ENCODE measurements at regions not wholly inside any gene's neighbourhood (a gene's known extent, or its start where the extent isn't known, plus 50 kb on each side); places are given as distances from the start of the nearest gene placed in this dataset.

DNA sequence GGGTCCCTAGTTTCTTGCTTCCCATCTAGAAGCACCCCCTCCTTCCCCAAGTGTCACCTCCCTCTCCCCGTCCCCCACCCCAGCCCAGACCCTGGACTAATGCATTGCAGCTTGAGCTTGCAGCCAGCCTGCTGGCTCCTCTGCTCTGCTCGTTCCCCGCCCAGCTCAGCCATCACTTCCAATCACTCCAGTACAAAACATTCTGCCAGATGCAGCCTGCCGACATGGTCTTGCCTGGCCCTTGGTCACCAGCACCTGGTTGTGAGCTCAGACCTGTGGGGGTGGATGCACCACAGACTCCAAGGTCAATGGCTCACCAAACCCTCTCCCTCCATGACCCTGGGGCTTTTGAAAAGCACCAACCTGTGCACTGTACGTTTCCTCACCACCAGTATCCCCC is 172.9 kb upstream of the SMIM23 start:
- DNase-seq (ENCODE audit: low read depth in 1 of 2, low spot score in 1 of 2) (no peak), FAIRE-seq (no peak), ATAC-seq (no peak)
- ChIA-PET CTCF (interaction anchor here (0.9 to 1.8 kb wide), 3 partner anchors 17 to 296 kb away, joined by 3 to 6 read pairs (median 5); no protein-coding TSS in a partner anchor), POLR2A (no interaction called here)
- no peak overlapping the region for H3K4me3 ChIP-seq
- peaks cover 4% of the 10 kb centered on the region; the same call in 1 of the 3 replicates for H3K9me3 ChIP-seq
- H3K27ac ChIP-seq = no peak overlapping the region
- 48% methylated on average over 5 of the region's 5 CpGs for WGBS (ENCODE audit: missing lambda C conversion rate)
- TF ChIP-seq, protein P1, sequence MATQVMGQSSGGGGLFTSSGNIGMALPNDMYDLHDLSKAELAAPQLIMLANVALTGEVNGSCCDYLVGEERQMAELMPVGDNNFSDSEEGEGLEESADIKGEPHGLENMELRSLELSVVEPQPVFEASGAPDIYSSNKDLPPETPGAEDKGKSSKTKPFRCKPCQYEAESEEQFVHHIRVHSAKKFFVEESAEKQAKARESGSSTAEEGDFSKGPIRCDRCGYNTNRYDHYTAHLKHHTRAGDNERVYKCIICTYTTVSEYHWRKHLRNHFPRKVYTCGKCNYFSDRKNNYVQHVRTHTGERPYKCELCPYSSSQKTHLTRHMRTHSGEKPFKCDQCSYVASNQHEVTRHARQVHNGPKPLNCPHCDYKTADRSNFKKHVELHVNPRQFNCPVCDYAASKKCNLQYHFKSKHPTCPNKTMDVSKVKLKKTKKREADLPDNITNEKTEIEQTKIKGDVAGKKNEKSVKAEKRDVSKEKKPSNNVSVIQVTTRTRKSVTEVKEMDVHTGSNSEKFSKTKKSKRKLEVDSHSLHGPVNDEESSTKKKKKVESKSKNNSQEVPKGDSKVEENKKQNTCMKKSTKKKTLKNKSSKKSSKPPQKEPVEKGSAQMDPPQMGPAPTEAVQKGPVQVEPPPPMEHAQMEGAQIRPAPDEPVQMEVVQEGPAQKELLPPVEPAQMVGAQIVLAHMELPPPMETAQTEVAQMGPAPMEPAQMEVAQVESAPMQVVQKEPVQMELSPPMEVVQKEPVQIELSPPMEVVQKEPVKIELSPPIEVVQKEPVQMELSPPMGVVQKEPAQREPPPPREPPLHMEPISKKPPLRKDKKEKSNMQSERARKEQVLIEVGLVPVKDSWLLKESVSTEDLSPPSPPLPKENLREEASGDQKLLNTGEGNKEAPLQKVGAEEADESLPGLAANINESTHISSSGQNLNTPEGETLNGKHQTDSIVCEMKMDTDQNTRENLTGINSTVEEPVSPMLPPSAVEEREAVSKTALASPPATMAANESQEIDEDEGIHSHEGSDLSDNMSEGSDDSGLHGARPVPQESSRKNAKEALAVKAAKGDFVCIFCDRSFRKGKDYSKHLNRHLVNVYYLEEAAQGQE (IDR thresholded peaks at IDR 0.05) = no peak
- no peak for TF ChIP-seq USF2 (IDR thresholded peaks at IDR 0.05)
- TF ChIP-seq HMGXB4 (CRISPR knock-in tag; IDR thresholded peaks at IDR 0.05; ENCODE audit: borderline replicate concordance) = no peak
- no peak for TF ChIP-seq ZC3H11A (IDR thresholded peaks at IDR 0.05)
- TF ChIP-seq RNF2 (IDR thresholded peaks at IDR 0.05; ENCODE audit: borderline replicate concordance, low read depth) = no peak
- no peak for TF ChIP-seq MAZ (IDR thresholded peaks at IDR 0.05; ENCODE audit: borderline replicate concordance, low read depth, low read length)
- TF ChIP-seq JUN (IDR thresholded peaks at IDR 0.05) = no peak
- no peaks in the 10 kb centered on the region for H3K4me1 ChIP-seq
- no peak overlapping the region for H3K4me2 ChIP-seq

DNA sequence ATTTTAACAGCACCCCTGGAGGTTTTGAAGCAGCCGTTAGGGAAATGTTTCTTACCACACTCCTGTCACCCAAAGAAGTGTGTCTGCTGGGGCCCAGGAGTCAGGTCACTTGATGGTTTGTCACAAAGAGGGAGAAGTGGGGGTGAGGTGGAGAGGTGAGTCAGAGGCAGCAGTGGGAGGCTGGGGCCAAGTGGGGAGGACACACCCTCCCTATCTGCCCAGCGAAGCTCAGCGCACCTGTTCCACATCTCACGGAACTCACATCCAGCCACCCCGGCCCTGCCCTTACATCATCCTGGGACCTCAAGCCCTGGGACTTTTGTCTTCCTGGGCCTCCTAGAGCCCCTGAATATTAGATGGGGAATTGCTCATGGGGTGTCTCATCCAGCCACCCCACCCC is 171.1 kb upstream of the SMIM23 start:
- DNase-seq (ENCODE audit: low read depth in 1 of 2, low spot score in 1 of 2) = no peak
- POLR2A ChIA-PET = no interaction called here
- no peak for FAIRE-seq
- Histone ChIP-seq H3K4me1 (no peaks in the 10 kb centered on the region), H3K27ac (no peak overlapping the region), H3K9me3 (no peaks in the 10 kb centered on the region), H3K4me2 (no peak overlapping the region), H3K4me3 (no peak overlapping the region)
- no peak for ATAC-seq
- CTCF ChIA-PET = interaction anchor here (1.3 kb wide), 1 partner anchor 8 kb away, joined by 5 read pairs; no protein-coding TSS in a partner anchor
- TF ChIP-seq GATA3 (IDR thresholded peaks at IDR 0.05; ENCODE audit: borderline replicate concordance) = no peak
- TF ChIP-seq USF2 (IDR thresholded peaks at IDR 0.05) = no peak
- TF ChIP-seq CBX2 (IDR thresholded peaks at IDR 0.05; ENCODE audit: borderline replicate concordance, low read depth) = no peak
- no peak for TF ChIP-seq FOSB (CRISPR knock-in tag; IDR thresholded peaks at IDR 0.05)
- TF ChIP-seq NR3C1 (IDR thresholded peaks at IDR 0.05) = no peak
- no peak for TF ChIP-seq POLR2A (IDR thresholded peaks at IDR 0.05; ENCODE audit: low read length)
- no peak for TF ChIP-seq BHLHE40 (IDR thresholded peaks at IDR 0.05; ENCODE audit: low read depth, low read length)
- TF ChIP-seq, protein P2, sequence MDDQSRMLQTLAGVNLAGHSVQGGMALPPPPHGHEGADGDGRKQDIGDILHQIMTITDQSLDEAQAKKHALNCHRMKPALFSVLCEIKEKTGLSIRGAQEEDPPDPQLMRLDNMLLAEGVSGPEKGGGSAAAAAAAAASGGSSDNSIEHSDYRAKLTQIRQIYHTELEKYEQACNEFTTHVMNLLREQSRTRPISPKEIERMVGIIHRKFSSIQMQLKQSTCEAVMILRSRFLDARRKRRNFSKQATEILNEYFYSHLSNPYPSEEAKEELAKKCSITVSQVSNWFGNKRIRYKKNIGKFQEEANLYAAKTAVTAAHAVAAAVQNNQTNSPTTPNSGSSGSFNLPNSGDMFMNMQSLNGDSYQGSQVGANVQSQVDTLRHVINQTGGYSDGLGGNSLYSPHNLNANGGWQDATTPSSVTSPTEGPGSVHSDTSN (IDR thresholded peaks at IDR 0.05) = no peak
- TF ChIP-seq ELK1 (IDR thresholded peaks at IDR 0.05; ENCODE audit: low read depth, low read length) = no peak
- TF ChIP-seq RARB (CRISPR knock-in tag; IDR thresholded peaks at IDR 0.05) = no peak
- TF ChIP-seq ZC3H11A (IDR thresholded peaks at IDR 0.05) = no peak
- TF ChIP-seq HOXB5 (CRISPR knock-in tag; IDR thresholded peaks at IDR 0.05) = no peak
- no peak for TF ChIP-seq CHD4 (IDR thresholded peaks at IDR 0.05; ENCODE audit: borderline replicate concordance)
- TF ChIP-seq CHD2 (IDR thresholded peaks at IDR 0.05; ENCODE audit: low read length, partially characterized antibody) = no peak
- WGBS (ENCODE audit: missing lambda C conversion rate) = 79% methylated on average over 5 of the region's 5 CpGs
